Thymus (tissue), 11 donors: ENCODE measurements at regions not wholly inside any gene's neighbourhood (a gene's known extent, or its start where the extent isn't known, plus 50 kb on each side); places are given as distances from the start of the nearest gene placed in this dataset.
"Not testable (repeated sequence)": the region's sequence is repeated elsewhere in the genome, so short reads cannot be mapped to it uniquely, and the experiment has no call there.

Source experiments
- DNase-seq, 9 donors: peaks; one replicate each; pipeline ENCODE4 v3.0.0-alpha.2; 2013; ENCODE audit warnings: low spot score in 9 of 9, low read depth in 6 of 9, missing footprints in 1 of 9
- H3K27ac ChIP-seq, 2 donors: one replicate each; pipeline ENCODE4 v1.5.1; 2013; ENCODE audit warnings: control low read depth in 1 of 2, low read depth in 1 of 2, low read length in 1 of 2, mild to moderate bottlenecking in 1 of 2, moderate library complexity in 1 of 2
- H3K27me3 ChIP-seq, 2 donors: one replicate each; pipeline ENCODE4 v1.5.1; 2013; ENCODE audit warnings: low read length in 1 of 2; ENCODE audit not compliant: control insufficient read depth in 2 of 2, insufficient read depth in 1 of 2
- H3K36me3 ChIP-seq, 2 donors: one replicate each; pipeline ENCODE4 v1.5.1; 2013; ENCODE audit warnings: low read length in 1 of 2, mild to moderate bottlenecking in 1 of 2, moderate library complexity in 1 of 2; ENCODE audit not compliant: control insufficient read depth in 2 of 2, insufficient read depth in 2 of 2
- H3K4me1 ChIP-seq, 2 donors: one replicate each; pipeline ENCODE4 v1.5.1; 2013; ENCODE audit warnings: low read length in 2 of 2; ENCODE audit not compliant: control insufficient read depth in 2 of 2, insufficient read depth in 2 of 2
- H3K4me3 ChIP-seq, 2 donors: one replicate each; pipeline ENCODE4 v1.5.1; 2013; ENCODE audit warnings: low read length in 2 of 2, control low read depth in 1 of 2, mild to moderate bottlenecking in 1 of 2
- H3K9me3 ChIP-seq, 2 donors: one replicate each; pipeline ENCODE4 v1.5.1; 2013; ENCODE audit warnings: low read length in 1 of 2, mild to moderate bottlenecking in 1 of 2; ENCODE audit not compliant: control insufficient read depth in 2 of 2, insufficient read depth in 1 of 2
- WGBS: extraction: QIAGEN DNeasy Blood & Tissue Kit; methylation state at CpG from one replicate; pipeline ENCODE4 v1.1.7; 2013; 5-methylcytosine and 5-hydroxymethylcytosine counted together
- donor health status: healthy.

- no peaks in the 10 kb centered on the region for H3K27me3 ChIP-seq
- no peaks in the 10 kb centered on the region for H3K9me3 ChIP-seq
- H3K4me3 ChIP-seq, result no peak overlapping the region
- DNase-seq, result no peak
- H3K4me1 ChIP-seq, result no peaks in the 10 kb centered on the region
- no peak overlapping the region for H3K27ac ChIP-seq
- 87% methylated on average over 2 of the region's 2 CpGs for WGBS
- no peaks in the 10 kb centered on the region for H3K36me3 ChIP-seq
Observed at GRCh38 chr9:82127465-82127864, 138.9 kb downstream of the SPATA31D1 start.

- 51% methylated on average over 3 of the region's 3 CpGs for WGBS
- DNase-seq, result no peak
- no peaks in the 10 kb centered on the region for H3K4me1 ChIP-seq
- no peaks in the 10 kb centered on the region for H3K36me3 ChIP-seq
- H3K27ac ChIP-seq, result no peak overlapping the region
- H3K9me3 ChIP-seq, result no peaks in the 10 kb centered on the region
- H3K27me3 ChIP-seq, result no peaks in the 10 kb centered on the region
- H3K4me3 ChIP-seq, result no peak overlapping the region
Observed at GRCh38 chr9:82128011-82128696, 139.6 kb downstream of the SPATA31D1 start.

- H3K36me3 ChIP-seq, result no peaks in the 10 kb centered on the region
- H3K27ac ChIP-seq, result no peak overlapping the region
- no peak for DNase-seq
- no peaks in the 10 kb centered on the region for H3K27me3 ChIP-seq
- H3K4me3 ChIP-seq, result no peak overlapping the region
- H3K4me1 ChIP-seq, result no peaks in the 10 kb centered on the region
- no peaks in the 10 kb centered on the region for H3K9me3 ChIP-seq
- WGBS, result over 99% methylated on average over 3 of the region's 3 CpGs
Observed at GRCh38 chr9:82129708-82130107, 141.1 kb downstream of the SPATA31D1 start.

- H3K36me3 ChIP-seq, result no peaks in the 10 kb centered on the region
- no peaks in the 10 kb centered on the region for H3K27me3 ChIP-seq
- WGBS, result 98% methylated on average over 13 of the region's 13 CpGs
- H3K27ac ChIP-seq, result no peak overlapping the region
- H3K4me3 ChIP-seq, result no peak overlapping the region
- H3K9me3 ChIP-seq, result no peaks in the 10 kb centered on the region
- H3K4me1 ChIP-seq, result no peaks in the 10 kb centered on the region
- no peak for DNase-seq
Observed at GRCh38 chr9:82130331-82131042, 141.9 kb downstream of the SPATA31D1 start.

GRCh38 chr9:82131072-82131471 lies 142.5 kb downstream of the SPATA31D1 start:
- no peak for DNase-seq
- no peak overlapping the region for H3K4me3 ChIP-seq
- no peaks in the 10 kb centered on the region for H3K4me1 ChIP-seq
- no peaks in the 10 kb centered on the region for H3K9me3 ChIP-seq
- H3K27me3 ChIP-seq, result no peaks in the 10 kb centered on the region
- H3K36me3 ChIP-seq, result no peaks in the 10 kb centered on the region
- H3K27ac ChIP-seq, result no peak overlapping the region
- 96% methylated on average over 9 of the region's 9 CpGs for WGBS

GRCh38 chr9:82132024-82132423 lies 143.5 kb downstream of the SPATA31D1 start:
- no peak for DNase-seq
- Histone ChIP-seq H3K4me1 (no peaks in the 10 kb centered on the region), H3K4me3 (no peak overlapping the region), H3K9me3 (no peaks in the 10 kb centered on the region), H3K36me3 (no peaks in the 10 kb centered on the region), H3K27me3 (no peaks in the 10 kb centered on the region), H3K27ac (no peak overlapping the region)
- 99% methylated on average over 1 of the region's 1 CpG for WGBS

- 79% methylated on average over 1 of the region's 1 CpG for WGBS
- H3K27me3 ChIP-seq, result no peaks in the 10 kb centered on the region
Observed at GRCh38 chr9:82134010-82134409, 145.4 kb downstream of the SPATA31D1 start.

GRCh38 chr9:82135106-82135505 lies 146.5 kb downstream of the SPATA31D1 start:
- H3K4me3 ChIP-seq, result no peak overlapping the region
- H3K4me1 ChIP-seq, result no peaks in the 10 kb centered on the region
- no peak overlapping the region for H3K27ac ChIP-seq
- H3K9me3 ChIP-seq, result no peaks in the 10 kb centered on the region
- DNase-seq, result no peak
- no peaks in the 10 kb centered on the region for H3K36me3 ChIP-seq
- no peaks in the 10 kb centered on the region for H3K27me3 ChIP-seq

More at GRCh38 chr9:82134010-82134409, 145.4 kb downstream of the SPATA31D1 start:
- Histone ChIP-seq H3K36me3 (no peaks in the 10 kb centered on the region), H3K4me3 (no peak overlapping the region), H3K4me1 (no peaks in the 10 kb centered on the region), H3K27ac (no peak overlapping the region), H3K9me3 (no peaks in the 10 kb centered on the region)
- DNase-seq, result no peak

GRCh38 chr9:82138081-82138480 lies 149.5 kb downstream of the SPATA31D1 start:
- not testable (repeated sequence) for H3K36me3 ChIP-seq, H3K27ac ChIP-seq, H3K4me3 ChIP-seq, H3K4me1 ChIP-seq, H3K9me3 ChIP-seq, DNase-seq, H3K27me3 ChIP-seq
